Fibroblast of gingiva (primary cell): ENCODE measurements at regions not wholly inside any gene's neighbourhood (a gene's known extent, or its start where the extent isn't known, plus 50 kb on each side); places are given as distances from the start of the nearest gene placed in this dataset.
"Not testable (repeated sequence)": the region's sequence is repeated elsewhere in the genome, so short reads cannot be mapped to it uniquely, and the experiment has no call there.

Source experiments
- DNase-seq: peaks from one replicate; pipeline ENCODE4 v3.0.0-alpha.2; 2011; ENCODE audit warnings: low read depth

GRCh38 chr7:115558161-115558560, 472.4 kb downstream of the TFEC start:
- peak; percentile 84 for DNase-seq

- DNase-seq, result not testable (repeated sequence)
Observed at GRCh38 chr7:115557296-115557695, 473.3 kb downstream of the TFEC start.

GRCh38 chr7:115552766-115553165, 477.8 kb downstream of the TFEC start:
- DNase-seq, result no peak

- DNase-seq, result no peak
Observed at GRCh38 chr7:115549910-115550309, 480.7 kb downstream of the TFEC start.

GRCh38 chr7:115548756-115549155, 481.8 kb downstream of the TFEC start:
- no peak for DNase-seq

GRCh38 chr7:115546790-115547189, 483.8 kb downstream of the TFEC start:
- no peak for DNase-seq

GRCh38 chr7:115533785-115534184, 496.8 kb downstream of the TFEC start:
- DNase-seq, result no peak

GRCh38 chr7:115526278-115526677, 504.3 kb downstream of the TFEC start:
- DNase-seq, result no peak

- DNase-seq, result no peak
Observed at GRCh38 chr7:115522174-115522573, 508.4 kb downstream of the TFEC start.

- peak; percentile 11 for DNase-seq
Observed at GRCh38 chr7:115516341-115516740, 514.2 kb downstream of the TFEC start.

GRCh38 chr7:115511330-115511729, 519.2 kb downstream of the TFEC start:
- no peak for DNase-seq

- DNase-seq, result peak; percentile 27
Observed at GRCh38 chr7:115505136-115505535, 525.4 kb downstream of the TFEC start.

- DNase-seq, result no peak
Observed at GRCh38 chr7:115499956-115500355, 530.6 kb downstream of the TFEC start.

GRCh38 chr7:115496006-115496405, 534.6 kb downstream of the TFEC start:
- no peak for DNase-seq

- no peak for DNase-seq
Observed at GRCh38 chr7:115494529-115495147, 535.9 kb downstream of the TFEC start.

GRCh38 chr7:115493381-115493780, 537.2 kb downstream of the TFEC start:
- no peak for DNase-seq

- DNase-seq, result no peak
Observed at GRCh38 chr7:115491744-115492380, 538.7 kb downstream of the TFEC start.

- no peak for DNase-seq
Observed at GRCh38 chr7:115479448-115479847, 551.1 kb downstream of the TFEC start.

- DNase-seq, result no peak
Observed at GRCh38 chr7:115478426-115478825, 552.1 kb downstream of the TFEC start.

- DNase-seq, result peak; percentile 13
Observed at GRCh38 chr7:115477193-115477651, 553.3 kb downstream of the TFEC start.

- peak; percentile 4 for DNase-seq
Observed at GRCh38 chr7:115476671-115477181, 553.8 kb downstream of the TFEC start.

GRCh38 chr7:115475761-115476385, 554.0 kb downstream of the MDFIC start:
- DNase-seq, result no peak

- no peak for DNase-seq
Observed at GRCh38 chr7:115475206-115475605, 553.3 kb downstream of the MDFIC start.
